RWPE2 (cell line): ENCODE measurements at regions not wholly inside any gene's neighbourhood (a gene's known extent, or its start where the extent isn't known, plus 50 kb on each side); places are given as distances from the start of the nearest gene placed in this dataset.

Experiments used
- ATAC-seq: fragments of 200-7000 bp; cut with Tn5 transposase; 3 replicates; pipeline ENCODE4 v1.9.1; 2021; ENCODE audit warnings: low read depth
- DNase-seq: peaks from one replicate; pipeline ENCODE4 v3.0.0-alpha.2; 2020; ENCODE audit warnings: low spot score
- H3K27ac ChIP-seq: fragments of 450-650 bp; 2 replicates; pipeline ENCODE4 v1.5.1; 2017; ENCODE audit warnings: mild to moderate bottlenecking; ENCODE audit not compliant: poor library complexity, severe bottlenecking
- H3K27me3 ChIP-seq: fragments of 250-450 bp; sonication (Bioruptor Pico); 2 replicates; pipeline ENCODE4 v1.5.1; 2021; ENCODE audit warnings: mild to moderate bottlenecking, moderate library complexity; ENCODE audit not compliant: insufficient read depth, poor library complexity, severe bottlenecking
- H3K36me3 ChIP-seq: fragments of 250-450 bp; sonication (Bioruptor Pico); 2 replicates; pipeline ENCODE4 v1.5.1; 2020; ENCODE audit warnings: low read depth, mild to moderate bottlenecking, moderate library complexity
- H3K4me1 ChIP-seq: fragments of 250-450 bp; sonication (Bioruptor Pico); 2 replicates; pipeline ENCODE4 v1.5.1; 2021; ENCODE audit warnings: mild to moderate bottlenecking, moderate library complexity; ENCODE audit not compliant: insufficient read depth, poor library complexity, severe bottlenecking
- H3K4me3 ChIP-seq: fragments of 250-450 bp; sonication (Bioruptor Pico); 2 replicates; pipeline ENCODE4 v1.5.1; 2021; ENCODE audit warnings: mild to moderate bottlenecking, moderate library complexity; ENCODE audit not compliant: severe bottlenecking
- H3K9me3 ChIP-seq: fragments of 250-450 bp; sonication (Bioruptor Pico); 2 replicates; pipeline ENCODE4 v1.5.1; 2021; ENCODE audit warnings: mild to moderate bottlenecking, moderate library complexity; ENCODE audit not compliant: severe bottlenecking
- CTCF ChIP-seq: fragments of 450-650 bp; IDR thresholded peaks from one replicate; pipeline ENCODE4 v1.5.1; 2017; ENCODE audit warnings: mild to moderate bottlenecking, moderate library complexity; ENCODE audit not compliant: poor library complexity, severe bottlenecking

DNA sequence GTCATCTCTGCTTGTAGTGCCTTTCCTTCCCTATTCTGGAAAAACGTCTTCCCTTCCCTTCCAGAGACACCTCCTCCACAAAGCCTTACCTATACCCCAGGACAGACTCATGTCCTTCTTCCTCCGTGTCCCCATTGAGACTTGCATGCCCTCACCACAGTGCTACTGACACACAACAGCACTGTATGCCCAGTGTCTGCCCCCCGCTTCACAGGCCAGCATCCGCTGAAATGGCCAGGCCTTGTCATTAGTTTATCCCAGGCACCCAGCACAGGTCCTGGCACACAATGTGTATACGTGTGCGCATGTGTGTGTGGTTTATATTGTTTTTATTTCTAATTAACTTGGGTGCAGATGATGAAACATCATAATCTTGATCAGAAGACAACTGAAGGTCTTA, 130.1 kb upstream of the CCL2 start:
- Histone ChIP-seq H3K4me1 (no peaks in the 10 kb centered on the region), H3K4me3 (no peak overlapping the region), H3K36me3 (no peaks in the 10 kb centered on the region), H3K27ac (no peak overlapping the region), H3K9me3 (no peaks in the 10 kb centered on the region), H3K27me3 (no peaks in the 10 kb centered on the region)
- DNase-seq (no peak), ATAC-seq (no peak)
- no peak for TF ChIP-seq CTCF

- no peaks in the 10 kb centered on the region for H3K27me3 ChIP-seq
- DNase-seq, result no peak
- H3K4me3 ChIP-seq, result no peak overlapping the region
- H3K4me1 ChIP-seq, result no peaks in the 10 kb centered on the region
- ATAC-seq, result no peak
- no peak for TF ChIP-seq CTCF
- H3K36me3 ChIP-seq, result no peaks in the 10 kb centered on the region
- no peaks in the 10 kb centered on the region for H3K9me3 ChIP-seq
- no peak overlapping the region for H3K27ac ChIP-seq
Measured at GRCh38 chr17:34125921-34126320, 129.2 kb upstream of the CCL2 start.

- Histone ChIP-seq H3K36me3 (no peaks in the 10 kb centered on the region), H3K27ac (no peak overlapping the region), H3K27me3 (no peaks in the 10 kb centered on the region), H3K4me3 (no peak overlapping the region), H3K9me3 (no peaks in the 10 kb centered on the region), H3K4me1 (no peaks in the 10 kb centered on the region)
- ATAC-seq (no peak), DNase-seq (no peak)
- TF ChIP-seq CTCF, result no peak
Measured at GRCh38 chr17:34126496-34126895, 128.6 kb upstream of the CCL2 start.

DNA sequence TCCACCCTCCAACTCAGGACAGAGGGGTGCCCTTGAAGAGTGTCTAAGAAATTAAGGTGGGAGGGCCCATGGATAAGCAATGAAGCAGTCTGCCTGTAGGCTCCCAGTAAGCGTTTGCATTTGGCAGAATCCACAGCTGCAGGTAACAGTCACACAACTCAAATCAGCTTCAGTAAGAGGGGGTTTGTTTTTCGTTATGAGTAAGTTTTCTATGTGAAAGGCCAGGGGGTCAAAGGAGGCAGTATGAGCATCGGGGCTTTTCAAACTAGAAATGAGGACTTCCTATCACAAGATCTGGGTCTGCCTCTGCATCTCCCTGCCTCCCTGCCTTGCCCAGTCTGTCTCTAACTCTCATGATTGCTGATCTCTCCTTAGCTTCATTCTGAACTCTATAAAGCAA, 128.1 kb upstream of the CCL2 start:
- ATAC-seq (no peak), DNase-seq (no peak)
- Histone ChIP-seq H3K27ac (no peak overlapping the region), H3K27me3 (no peaks in the 10 kb centered on the region), H3K9me3 (no peaks in the 10 kb centered on the region), H3K4me3 (no peak overlapping the region), H3K36me3 (no peaks in the 10 kb centered on the region), H3K4me1 (no peaks in the 10 kb centered on the region)
- no peak for TF ChIP-seq CTCF

DNA sequence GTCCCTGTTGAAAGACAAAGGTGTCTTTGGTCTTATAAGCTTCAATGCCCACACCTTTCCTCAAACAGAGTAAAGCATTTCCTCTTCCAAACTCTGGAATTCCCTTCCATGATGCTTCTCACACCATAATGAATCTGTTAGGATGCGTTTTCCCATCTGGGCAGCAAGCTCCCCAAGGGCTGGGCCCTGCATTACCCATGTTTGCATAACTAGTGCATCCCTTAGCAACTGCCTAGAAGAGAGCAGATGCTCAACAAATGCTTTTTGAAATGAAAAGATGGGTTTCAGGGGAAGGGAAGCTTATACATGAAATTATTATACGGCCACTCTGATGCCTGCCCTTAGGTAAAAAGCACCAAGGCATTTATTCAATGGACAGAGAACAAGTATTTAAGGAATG, 124.5 kb upstream of the CCL2 start:
- TF ChIP-seq CTCF, result no peak
- H3K27ac ChIP-seq, result no peak overlapping the region
- ATAC-seq, result no peak
- H3K9me3 ChIP-seq, result no peaks in the 10 kb centered on the region
- H3K36me3 ChIP-seq, result no peaks in the 10 kb centered on the region
- no peak for DNase-seq
- H3K4me3 ChIP-seq, result no peak overlapping the region
- H3K27me3 ChIP-seq, result no peaks in the 10 kb centered on the region
- H3K4me1 ChIP-seq, result no peaks in the 10 kb centered on the region
